NCI-H1092 treated with DMSO at 0.1 percent for 48 hours (cell line): ENCODE measurements at regions not wholly inside any gene's neighbourhood (a gene's known extent, or its start where the extent isn't known, plus 50 kb on each side); places are given as distances from the start of the nearest gene placed in this dataset.

Source experiments
- DNase-seq: peaks from one replicate; lab custom pipeline; 2025; lab: John Stamatoyannopoulos, UW

- DNase-seq, result no peak
These were observed 715.1 kb upstream of the API5 start for GRCh38 chr11:42596576-42597145.

GRCh38 chr11:42598341-42598740 lies 713.5 kb upstream of the API5 start:
- no peak for DNase-seq

GRCh38 chr11:42620796-42621195 lies 691.0 kb upstream of the API5 start:
- no peak for DNase-seq

GRCh38 chr11:42625757-42626665 lies 685.8 kb upstream of the API5 start:
- DNase-seq, result no peak

GRCh38 chr11:42631220-42631843 lies 680.5 kb upstream of the API5 start:
- peak; percentile 25 for DNase-seq

- DNase-seq, result no peak
These were observed 664.8 kb upstream of the API5 start for GRCh38 chr11:42646959-42647358.

GRCh38 chr11:42647993-42648392 lies 663.8 kb upstream of the API5 start:
- DNase-seq, result no peak

GRCh38 chr11:42651621-42652020 lies 660.2 kb upstream of the API5 start:
- DNase-seq, result no peak

GRCh38 chr11:42657169-42657568 lies 654.6 kb upstream of the API5 start:
- no peak for DNase-seq

- DNase-seq, result no peak
These were observed 649.9 kb upstream of the API5 start for GRCh38 chr11:42661942-42662341.

GRCh38 chr11:42669248-42669976 lies 642.4 kb upstream of the API5 start:
- DNase-seq, result no peak

GRCh38 chr11:42674436-42674835 lies 637.4 kb upstream of the API5 start:
- no peak for DNase-seq

- DNase-seq, result no peak
These were observed 604.3 kb upstream of the API5 start for GRCh38 chr11:42707541-42707940.

GRCh38 chr11:42709216-42709615 lies 602.6 kb upstream of the API5 start:
- no peak for DNase-seq

- no peak for DNase-seq
These were observed 598.5 kb upstream of the API5 start for GRCh38 chr11:42713279-42713678.

GRCh38 chr11:42713753-42714152 lies 598.0 kb upstream of the API5 start:
- no peak for DNase-seq

- DNase-seq, result no peak
These were observed 590.9 kb upstream of the API5 start for GRCh38 chr11:42720716-42721563.

GRCh38 chr11:42727879-42728278 lies 583.9 kb upstream of the API5 start:
- DNase-seq, result no peak

- no peak for DNase-seq
These were observed 549.4 kb upstream of the API5 start for GRCh38 chr11:42762348-42762747.

GRCh38 chr11:42764936-42765335 lies 546.9 kb upstream of the API5 start:
- DNase-seq, result no peak

- DNase-seq, result no peak
These were observed 543.2 kb upstream of the API5 start for GRCh38 chr11:42768576-42768975.
